Amygdala (tissue), 56 donors: ENCODE measurements at regions not wholly inside any gene's neighbourhood (a gene's known extent, or its start where the extent isn't known, plus 50 kb on each side); places are given as distances from the start of the nearest gene placed in this dataset.

Experiments used
- DNase-seq, 56 donors: peaks; one replicate each; lab custom pipeline; 2025; lab: John Stamatoyannopoulos, UW

DNA sequence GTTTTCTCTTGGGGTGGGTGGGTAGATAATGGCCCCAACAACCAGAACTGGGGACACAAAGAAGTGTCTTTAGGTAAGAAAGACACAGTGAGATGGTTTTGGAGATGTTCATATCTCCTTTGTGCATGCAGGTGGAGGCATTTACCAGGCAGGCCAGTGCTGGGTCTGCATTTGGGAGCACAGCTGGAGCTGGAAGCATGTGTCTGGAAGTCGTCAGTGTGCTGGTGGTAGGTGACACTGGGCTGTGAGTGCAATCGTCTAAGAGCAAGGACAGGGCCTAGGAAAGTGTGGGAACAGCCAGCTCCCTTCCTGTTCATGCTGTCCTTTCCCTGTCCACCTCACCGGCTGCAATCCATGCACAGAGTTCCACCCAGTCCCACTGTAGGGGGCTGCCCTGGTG, 88.3 kb upstream of the ZNF32 start:
- DNase-seq = no peak

DNA sequence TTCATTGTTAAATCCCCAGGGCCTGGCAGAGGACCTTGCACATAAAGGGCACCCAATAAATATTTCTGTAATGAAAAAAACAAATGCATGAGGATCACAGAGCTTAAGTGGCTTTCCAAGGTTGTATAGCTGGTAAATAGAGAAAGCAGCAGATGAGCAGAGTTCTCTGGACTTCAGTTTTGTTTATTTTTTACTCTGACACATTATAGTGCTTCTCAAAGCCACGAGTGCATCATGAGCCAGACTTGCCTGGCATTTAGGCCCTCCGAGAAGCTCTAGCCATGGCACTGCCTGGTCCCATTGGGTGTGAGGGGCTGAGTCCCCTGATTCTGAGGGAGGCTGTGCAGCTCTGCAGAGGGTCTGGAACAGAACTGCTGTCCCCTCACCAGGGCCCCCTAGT, 87.2 kb upstream of the ZNF32 start:
- no peak for DNase-seq

DNA sequence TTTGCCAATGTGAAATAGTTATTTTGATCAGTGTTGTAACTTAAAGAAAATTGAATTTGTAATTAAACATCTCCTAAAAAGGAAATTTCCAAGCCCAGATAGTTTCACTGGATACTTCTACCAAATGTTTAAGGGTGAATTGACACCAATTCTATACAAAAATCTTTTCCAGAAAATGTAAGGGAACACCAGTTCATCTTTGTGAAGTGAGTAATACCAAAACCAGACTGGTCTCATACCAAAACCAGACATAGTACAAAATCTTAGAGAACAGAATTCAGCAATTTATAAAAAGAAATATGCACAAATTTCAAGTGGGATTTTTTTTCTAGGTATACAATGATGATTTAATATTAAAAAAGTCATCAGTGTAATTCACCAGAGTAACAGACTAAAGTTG, 86.0 kb upstream of the ZNF32 start:
- DNase-seq = no peak

DNA sequence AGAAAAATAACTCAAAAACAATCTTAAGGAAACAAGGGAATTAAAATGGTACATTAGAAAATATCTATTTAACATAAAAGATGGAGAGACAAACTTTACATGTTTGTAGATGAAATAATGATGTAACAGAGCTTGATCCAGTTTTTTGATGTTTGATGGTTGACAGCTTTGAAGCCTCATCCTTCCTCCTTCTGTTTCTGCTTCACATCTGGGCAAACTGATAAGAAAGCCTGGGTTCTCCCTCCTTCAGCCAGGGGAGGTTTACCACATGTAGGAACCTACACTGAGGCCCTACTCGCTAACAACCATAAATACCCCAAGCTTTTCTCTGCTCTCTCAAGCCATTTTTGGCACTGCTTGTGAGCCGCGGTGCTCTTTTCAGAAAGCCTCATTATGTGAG, 82.8 kb upstream of the ZNF32 start:
- no peak for DNase-seq

DNA sequence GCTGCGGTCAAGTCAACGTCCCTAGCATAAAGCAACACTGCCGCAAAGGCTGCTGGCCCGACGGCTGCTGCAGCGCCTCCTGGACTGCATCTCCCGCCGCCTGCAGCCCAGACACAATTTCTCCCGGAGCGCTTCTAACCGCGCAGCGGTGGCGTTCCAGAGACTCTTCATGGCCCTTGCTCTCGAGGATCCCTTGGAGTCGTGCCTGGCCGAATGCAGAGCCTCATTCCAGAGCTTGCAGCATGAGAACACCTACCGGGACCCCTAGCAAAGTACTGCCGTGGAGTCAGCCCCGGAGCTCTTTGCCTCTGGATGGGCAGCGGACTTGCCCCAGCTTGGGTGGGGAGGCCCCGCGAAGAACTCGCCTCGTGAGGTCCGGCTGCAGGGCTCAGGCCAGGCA, 79.7 kb upstream of the ZNF32 start:
- no peak for DNase-seq

DNA sequence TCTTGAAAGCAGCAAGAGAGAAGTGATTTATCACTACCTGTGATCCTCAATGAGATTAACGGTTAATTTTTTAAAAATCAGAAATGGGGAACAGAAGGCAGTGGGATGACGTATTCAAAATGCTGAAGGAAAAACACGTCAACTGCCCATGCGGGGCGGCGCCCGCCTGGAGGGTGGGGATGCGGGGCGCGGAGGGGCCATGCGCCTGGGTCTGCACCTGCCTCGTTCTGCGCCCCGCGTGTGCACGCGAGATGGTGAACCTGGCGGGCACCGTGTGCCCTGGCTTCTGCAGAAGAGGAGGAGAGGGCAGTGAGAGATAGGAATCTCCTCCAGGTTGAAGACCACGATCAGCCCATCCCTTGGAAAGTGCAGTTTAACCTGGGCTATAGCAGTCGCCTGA, 79.3 kb upstream of the ZNF32 start:
- DNase-seq = no peak

DNA sequence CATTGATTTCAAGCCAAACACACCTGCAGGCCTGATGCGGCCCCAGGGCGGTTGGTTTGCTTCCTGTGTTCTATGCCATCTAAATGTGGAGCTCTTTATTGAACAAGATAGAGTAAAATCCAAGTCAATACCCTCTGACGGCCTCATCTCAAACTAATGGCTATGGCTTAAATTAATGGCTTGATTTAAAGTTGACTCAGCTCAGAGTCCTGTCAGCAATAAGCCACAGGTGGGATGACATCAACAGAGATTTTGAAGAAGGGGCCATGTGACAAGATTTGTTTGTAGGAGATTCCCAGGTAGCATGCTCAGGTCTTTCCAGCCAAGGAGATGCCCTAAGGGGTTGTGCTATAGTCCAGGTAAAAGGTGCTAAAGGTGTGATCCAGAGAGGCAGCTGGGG, 66.7 kb upstream of the ZNF32 start:
- no peak for DNase-seq

DNA sequence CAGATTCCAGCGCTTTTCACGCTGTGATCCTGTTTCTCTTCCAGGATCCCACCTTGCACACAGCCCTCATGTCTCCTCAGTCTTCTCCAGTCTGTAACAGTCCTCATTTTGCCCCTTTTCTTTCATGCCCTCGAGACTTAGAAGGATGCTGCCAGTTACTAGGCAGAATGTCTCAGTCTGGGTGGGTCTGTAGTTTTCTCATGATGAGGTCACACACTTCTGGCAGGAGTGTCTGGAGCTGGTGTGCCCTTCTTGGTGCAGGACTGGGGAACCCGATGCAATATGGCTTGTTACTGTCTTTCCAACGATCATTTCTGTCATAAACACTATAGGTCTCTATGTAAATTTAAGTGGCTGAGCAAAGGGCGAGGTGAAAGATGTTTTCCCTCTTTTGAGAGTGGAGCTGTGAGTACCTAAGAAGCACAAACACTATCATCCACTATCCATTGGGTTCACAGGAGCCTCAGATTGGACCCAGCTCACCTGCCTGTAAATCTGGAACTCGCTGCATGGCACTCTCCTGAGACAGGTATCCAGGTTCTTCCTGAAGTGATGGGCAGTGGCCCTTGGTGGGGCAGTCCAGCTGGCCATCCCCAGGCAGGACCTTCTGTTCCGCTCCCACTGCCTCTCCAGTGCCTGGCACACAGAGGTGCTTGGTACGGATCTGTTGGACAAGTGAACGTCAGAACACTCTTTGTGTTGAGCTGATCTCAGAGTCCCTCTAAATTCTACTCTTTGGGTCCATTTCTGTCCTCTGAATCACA, 64.3 kb upstream of the ZNF32 start:
- DNase-seq = no peak

DNA sequence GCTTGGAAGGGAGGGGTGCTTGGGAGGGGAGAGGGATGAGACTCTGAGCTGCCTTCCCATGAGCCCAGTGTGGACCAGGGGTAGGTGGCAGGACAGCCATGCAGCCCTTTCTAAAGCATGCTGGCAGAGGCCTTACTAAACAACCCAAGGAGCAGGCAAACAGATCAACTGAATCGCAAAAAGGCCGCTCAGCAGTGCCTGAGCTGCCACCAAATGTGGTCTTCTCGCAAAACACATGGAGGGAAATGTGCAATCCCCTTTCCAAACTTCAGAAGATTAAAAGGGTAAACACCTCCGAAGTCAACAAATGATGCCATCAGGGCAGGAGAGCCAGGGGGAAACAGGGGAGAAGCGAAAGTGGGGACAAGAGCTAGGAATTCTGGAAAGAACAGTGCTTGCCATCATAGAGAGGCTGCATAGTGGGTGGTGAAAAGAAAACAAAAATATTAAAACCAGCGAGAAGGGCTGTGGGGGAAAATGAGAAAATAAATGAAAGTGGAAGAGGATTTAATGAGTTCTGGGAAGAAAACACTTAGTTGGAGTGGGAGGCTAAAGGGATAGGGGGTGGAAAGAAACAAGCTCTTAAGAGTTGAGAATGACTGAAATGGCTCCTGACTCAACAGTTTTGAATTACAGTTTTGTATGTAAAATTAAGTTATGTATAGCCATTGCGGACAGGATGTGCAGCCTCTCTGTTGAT, 62.2 kb upstream of the ZNF32 start:
- peak in 1 of 56 donors; percentile 4 for DNase-seq

DNA sequence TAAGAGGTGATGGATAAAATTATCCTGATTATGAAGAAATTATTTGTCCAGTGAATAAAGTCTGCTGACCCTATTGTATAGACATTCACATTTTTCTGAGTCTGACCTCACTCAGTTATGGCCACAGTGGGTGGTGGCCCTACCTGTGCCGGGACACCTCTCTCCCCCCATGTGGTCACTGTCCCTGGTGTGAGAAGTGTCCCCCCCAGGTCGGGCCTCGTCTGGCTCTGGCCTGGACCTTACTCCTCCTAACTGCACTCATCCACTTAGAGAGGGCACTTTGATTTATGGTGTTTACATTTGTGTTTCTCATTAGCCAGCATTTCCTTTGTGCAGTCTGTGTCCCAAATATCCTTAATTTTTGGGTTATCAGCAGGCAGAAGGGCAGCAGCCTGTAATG, 59.6 kb upstream of the ZNF32 start:
- DNase-seq = no peak

DNA sequence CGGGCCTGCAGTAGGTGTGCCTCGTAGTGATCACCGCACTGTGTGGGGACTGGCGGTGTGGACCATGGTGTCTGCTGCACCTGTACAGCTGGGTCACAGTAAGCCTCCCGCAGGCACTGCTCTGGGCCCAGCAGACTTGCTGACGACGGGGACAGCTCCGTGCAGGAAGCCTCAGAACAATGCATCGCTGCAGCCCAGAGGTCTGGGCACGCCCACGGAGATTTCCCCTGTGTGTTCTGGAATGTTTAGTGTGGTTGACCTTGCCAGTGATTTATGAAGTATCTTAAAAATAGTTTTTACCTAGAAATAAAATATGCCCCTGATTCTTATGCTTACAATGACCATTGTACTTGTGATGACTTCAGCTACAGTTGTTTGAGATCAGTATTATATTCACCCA, 59.1 kb upstream of the ZNF32 start:
- no peak for DNase-seq

DNA sequence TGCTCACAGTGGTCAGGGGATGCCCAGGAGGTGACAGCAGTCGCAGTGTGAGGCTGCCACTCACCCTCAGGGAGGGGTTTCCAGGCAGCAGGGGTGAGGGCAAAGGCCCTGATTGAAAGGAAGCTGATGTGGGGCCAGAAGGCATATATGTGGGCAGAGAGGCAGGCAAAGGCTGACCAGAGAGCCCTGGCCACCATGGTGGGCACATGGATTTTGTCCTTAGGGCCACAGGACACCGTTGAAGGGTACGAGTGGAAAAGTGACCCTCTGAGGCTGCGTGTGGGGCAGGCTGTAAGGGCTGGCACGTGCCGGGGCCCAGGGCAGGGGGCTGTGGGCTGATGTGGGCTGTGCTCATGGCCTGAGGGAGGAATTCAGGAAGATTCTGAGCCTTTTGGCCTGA, 57.5 kb upstream of the ZNF32 start:
- no peak for DNase-seq

DNA sequence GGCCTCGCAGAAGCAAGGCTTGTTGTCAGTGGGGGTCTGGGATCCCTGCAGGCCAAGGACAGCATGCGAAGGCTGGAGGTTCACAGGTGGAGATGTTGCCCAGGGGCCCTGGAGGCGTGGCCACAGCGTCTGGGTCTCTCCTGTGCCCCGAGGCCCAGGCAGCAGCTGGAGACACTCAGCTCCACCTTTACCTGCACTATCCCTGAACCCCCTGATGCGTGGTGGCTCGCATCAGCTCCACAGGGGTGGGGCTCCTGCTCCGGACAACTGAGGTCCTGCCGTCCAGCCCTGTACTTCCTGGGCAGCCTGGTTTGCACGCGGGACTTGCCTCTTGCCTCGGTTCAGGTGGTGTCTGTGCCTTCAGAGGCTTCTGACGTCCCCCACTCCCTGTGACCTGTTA, 54.6 kb upstream of the ZNF32 start:
- no peak for DNase-seq

DNA sequence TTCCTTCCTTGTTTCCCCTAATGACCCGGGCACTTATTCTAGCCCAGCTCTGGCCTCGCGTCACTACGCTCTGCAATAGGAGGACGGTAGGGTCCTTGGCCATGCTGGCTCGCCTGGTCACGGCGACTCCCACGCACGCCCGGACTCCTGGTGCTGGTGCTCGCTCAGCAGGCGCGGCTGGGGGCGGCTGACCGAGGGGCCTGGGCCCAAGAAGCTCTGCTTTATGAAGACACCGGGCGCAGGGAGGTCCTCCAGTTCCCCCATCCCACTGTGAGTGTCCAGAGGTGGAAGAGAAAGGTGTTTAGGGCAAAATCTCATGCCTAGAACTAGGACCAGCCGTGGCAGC, 54.2 kb upstream of the ZNF32 start:
- no peak for DNase-seq

DNA sequence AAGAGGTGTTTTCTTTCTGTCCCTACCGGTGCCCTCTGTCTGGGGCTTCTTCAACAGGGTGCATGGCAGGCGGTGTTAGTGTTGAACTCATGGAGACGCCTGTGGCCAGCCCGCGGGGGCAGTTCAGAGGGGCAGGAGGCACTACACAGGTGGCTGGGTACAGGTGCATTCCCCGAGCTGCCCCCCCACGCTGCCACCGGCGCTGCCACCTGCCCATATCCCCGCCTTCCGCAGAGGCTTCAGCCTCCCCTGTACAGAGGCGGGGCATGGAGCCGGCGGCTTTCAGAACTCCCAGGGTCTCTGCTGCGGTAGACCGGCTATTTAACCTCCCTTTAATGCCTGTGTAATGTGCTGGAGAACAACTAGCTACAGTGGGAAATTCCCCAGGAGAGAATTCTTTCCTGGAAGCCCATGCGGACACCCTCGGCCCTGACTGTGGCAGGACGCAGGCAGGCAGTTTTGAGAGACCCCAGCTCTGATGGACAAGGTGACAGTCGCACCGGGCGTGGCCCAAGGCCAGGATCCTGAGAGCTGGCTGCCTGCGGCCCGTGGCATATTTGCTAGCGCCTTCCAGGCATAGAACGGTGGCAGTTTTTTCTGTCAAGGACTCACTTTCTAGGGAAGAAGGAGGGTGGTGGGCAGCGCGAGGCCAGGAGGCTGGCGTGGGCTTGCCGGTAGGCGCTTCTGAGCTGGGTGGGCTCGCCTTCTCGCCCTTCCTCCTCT, 53.7 kb upstream of the ZNF32 start:
- no peak for DNase-seq

DNA sequence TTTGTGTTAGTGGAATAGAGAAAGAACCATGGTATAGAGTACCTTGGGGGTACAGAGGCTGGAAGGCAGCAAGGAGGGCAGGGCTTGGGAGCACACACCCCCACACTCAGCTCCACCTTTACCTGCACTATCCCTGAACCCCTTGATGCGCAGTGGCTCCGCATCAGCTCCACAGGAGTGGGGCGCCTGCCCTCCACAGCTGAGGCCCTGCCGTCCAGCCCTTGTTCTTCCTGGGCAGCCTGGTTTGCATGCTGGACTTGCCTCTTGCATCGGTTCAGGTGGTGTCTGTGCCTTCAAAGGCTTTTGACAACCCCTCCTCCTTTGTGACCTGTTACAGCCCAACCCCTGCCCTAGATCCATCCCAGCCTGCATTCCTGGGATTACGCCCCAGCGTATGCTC, 52.6 kb upstream of the ZNF32 start:
- no peak for DNase-seq

DNA sequence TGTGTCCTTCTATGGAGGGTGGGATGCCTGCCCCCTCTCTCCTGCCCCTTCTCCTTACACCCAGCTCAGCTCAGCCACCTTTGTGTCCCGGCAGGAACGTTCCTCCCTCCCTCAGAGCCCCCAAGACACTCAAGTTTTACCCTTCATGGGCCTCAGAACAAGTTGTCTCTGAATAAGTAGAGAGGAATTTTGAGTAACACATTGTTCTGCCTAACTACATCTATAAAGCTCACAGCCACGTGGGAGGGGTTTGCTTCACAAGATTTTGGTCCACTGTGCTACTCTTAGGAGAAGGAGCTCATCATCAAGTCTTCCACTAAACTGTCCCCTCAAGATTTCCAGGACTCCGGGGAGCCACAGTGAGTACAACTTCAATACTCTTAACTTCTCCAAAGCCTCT, 51.6 kb upstream of the ZNF32 start:
- DNase-seq = no peak

DNA sequence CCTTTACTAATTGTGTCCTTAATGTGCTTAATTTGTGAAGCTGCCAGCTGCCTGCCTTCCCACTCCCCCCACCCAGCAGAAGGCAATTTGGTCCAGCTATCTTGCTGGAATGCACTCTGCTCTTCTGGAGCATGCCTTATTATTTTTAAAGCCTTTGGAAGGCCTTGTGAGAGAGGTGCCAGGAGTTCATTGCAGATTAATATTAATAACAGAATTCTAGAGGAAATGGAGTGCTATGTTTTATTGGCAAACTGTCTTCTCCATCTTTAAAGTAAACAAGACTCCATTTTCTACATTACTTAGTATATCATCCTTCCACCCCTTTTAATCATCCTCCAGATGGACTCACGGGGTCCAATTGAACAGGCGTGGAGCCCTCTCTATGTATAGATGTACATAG, 50.8 kb upstream of the ZNF32 start:
- DNase-seq = no peak
